HCT116 (cell line): ENCODE measurements at regions not wholly inside any gene's neighbourhood (a gene's known extent, or its start where the extent isn't known, plus 50 kb on each side); places are given as distances from the start of the nearest gene placed in this dataset.

ENCODE experiments used
- ATAC-seq: fragments of 200-7000 bp; cut with Tn5 transposase; 2 replicates; pipeline ENCODE4 v1.9.1; 2020; ENCODE audit warnings: mild to moderate bottlenecking, moderate library complexity
- BruUV-seq: library from RNA; stranded (reverse); fragments of 400-500 nt; replicated peaks from 2 replicates; lab custom pipeline; 2021; lab: Mats Ljungman, UMichigan
- CTCF ChIA-PET: fragments of 300-600 bp; sonication (Branson Sonifier 250); formaldehyde crosslinking; loops from one replicate; lab custom pipeline; 2021; ENCODE audit warnings: antibody characterized with exemption; lab: Charles Lee
- POLR2A ChIA-PET: fragments of 300-600, 350-600 bp; sonication (Branson Sonifier 250); formaldehyde crosslinking; loops from one replicate; lab custom pipeline; 2021; ENCODE audit warnings: antibody characterized with exemption; lab: Charles Lee
- RAD21 ChIA-PET, 2 experiments: fragments of 300-600 bp; sonication (Branson Sonifier 250); formaldehyde crosslinking; loops; one replicate each; lab custom pipeline; 2023; ENCODE audit warnings: low total read pairs in 2 of 2; ENCODE audit not compliant: uncharacterized antibody in 2 of 2, unreplicated experiment in 2 of 2, low non-redundant PET in 1 of 2; lab: Charles Lee
- DNase-seq: peaks from one replicate; pipeline ENCODE4 v3.0.0-alpha.2; 2010; ENCODE audit warnings: low read depth, low spot score
- H2AFZ ChIP-seq: fragments of 200-600 bp; shearing (Covaris generic), sonication (generic); 2 replicates; pipeline ENCODE4 v1.6.1; 2017; ENCODE audit warnings: low read depth, mixed run types, mixed read lengths, antibody characterized with exemption, low read length; ENCODE audit not compliant: poor library complexity, severe bottlenecking
- H3K27ac ChIP-seq: 2 replicates; pipeline ENCODE4 v1.5.1; 2012; ENCODE audit warnings: low read depth, low read length
- H3K27me3 ChIP-seq: fragments of 200-600 bp; sonication (generic); 2 replicates; pipeline ENCODE4 v1.6.1; 2016; ENCODE audit warnings: mixed run types, low read length, mixed read lengths; ENCODE audit not compliant: insufficient read depth
- H3K36me3 ChIP-seq, 2 experiments: fragments of 200-500 bp in 1 of 2; fragments of 200-600 bp in 1 of 2; sonication (Bioruptor generic) in 1 of 2; sonication (generic) in 1 of 2; 2 replicates each; pipeline versions ENCODE4 v1.5.1 to v1.6.1; 2014 to 2016; ENCODE audit warnings: low read length in 2 of 2, inconsistent platforms in 1 of 2, mixed read lengths in 1 of 2, mixed run types in 1 of 2; ENCODE audit not compliant: insufficient read depth in 2 of 2, control insufficient read depth in 1 of 2
- H3K4me1 ChIP-seq, 2 experiments: fragments of 200-600 bp in 1 of 2; sonication (generic) in 1 of 2; 2 replicates each; pipeline versions ENCODE4 v1.5.1 to v1.6.1; 2012 to 2017; ENCODE audit warnings: low read length in 2 of 2, inconsistent platforms in 1 of 2, mild to moderate bottlenecking in 1 of 2, mixed read lengths in 1 of 2, mixed run types in 1 of 2, moderate library complexity in 1 of 2; ENCODE audit not compliant: insufficient read depth in 2 of 2, control insufficient read depth in 1 of 2
- H3K4me2 ChIP-seq: fragments of 200-600 bp; sonication (generic); 2 replicates; pipeline ENCODE4 v1.6.1; 2017; ENCODE audit warnings: mixed run types, low read length, mixed read lengths
- H3K4me3 ChIP-seq, 2 experiments: fragments of 200-600 bp in 1 of 2; sonication (generic) in 1 of 2; replicated peaks in 1 of 2; 2 replicates each; pipeline ENCODE4 v1.5.1; 2011 to 2016; ENCODE audit warnings: low read length in 2 of 2, control low read depth in 1 of 2, low read depth in 1 of 2, mild to moderate bottlenecking in 1 of 2, mixed read lengths in 1 of 2, mixed run types in 1 of 2
- H3K79me2 ChIP-seq: fragments of 200-600 bp; sonication (generic); 2 replicates; pipeline ENCODE4 v1.6.1; 2017; ENCODE audit warnings: mild to moderate bottlenecking, mixed run types, low read length, moderate library complexity, mixed read lengths; ENCODE audit not compliant: insufficient read depth
- H3K9ac ChIP-seq: fragments of 200-600 bp; sonication (generic); 2 replicates; pipeline ENCODE4 v1.6.1; 2016; ENCODE audit warnings: low read length, mixed read lengths
- H3K9me2 ChIP-seq: fragments of 200-600 bp; sonication (generic), shearing (Covaris generic); 2 replicates; pipeline ENCODE4 v1.6.1; 2017; ENCODE audit warnings: mixed run types, mild to moderate bottlenecking, moderate library complexity; ENCODE audit not compliant: insufficient read depth
- H3K9me3 ChIP-seq, 2 experiments: fragments of 200-500 bp in 1 of 2; fragments of 200-600 bp in 1 of 2; sonication (Bioruptor generic) in 1 of 2; sonication (generic) in 1 of 2; 2 replicates each; pipeline ENCODE4 v1.6.1; 2014 to 2017; ENCODE audit warnings: low read length in 2 of 2, mixed read lengths in 2 of 2, inconsistent platforms in 1 of 2, low read depth in 1 of 2, mild to moderate bottlenecking in 1 of 2, mixed run types in 1 of 2, moderate library complexity in 1 of 2; ENCODE audit not compliant: control insufficient read depth in 1 of 2, insufficient read depth in 1 of 2
- H4K20me1 ChIP-seq: fragments of 200-600 bp; sonication (generic), shearing (Covaris generic); 2 replicates; pipeline ENCODE4 v1.6.1; 2017; ENCODE audit warnings: mixed run types, mild to moderate bottlenecking, moderate library complexity; ENCODE audit not compliant: insufficient read depth
- CBX3 ChIP-seq: IDR thresholded peaks from 2 replicates; pipeline ENCODE4 v1.6.1; 2012; ENCODE audit warnings: low read depth
- CEBPB ChIP-seq: IDR thresholded peaks from 2 replicates; pipeline ENCODE4 v1.6.1; 2012; ENCODE audit warnings: low read depth
- ELF1 ChIP-seq: IDR thresholded peaks from 2 replicates; pipeline ENCODE4 v1.6.1; 2012; ENCODE audit warnings: low read depth, borderline replicate concordance
- EZH2 ChIP-seq: fragments of 200-600 bp; sonication (generic); IDR thresholded peaks from 2 replicates; pipeline ENCODE4 v1.6.1; 2017; ENCODE audit warnings: antibody characterized with exemption, mixed run types
- FOSL1 ChIP-seq: IDR thresholded peaks from 2 replicates; pipeline ENCODE4 v1.6.1; 2012; ENCODE audit warnings: low read depth
- POLR2AphosphoS5 ChIP-seq: IDR thresholded peaks from 2 replicates; pipeline ENCODE4 v1.6.1; 2011; ENCODE audit warnings: mild to moderate bottlenecking, low read depth, low read length, moderate library complexity
- SIN3A ChIP-seq: IDR thresholded peaks from 2 replicates; pipeline ENCODE4 v1.6.1; 2012; ENCODE audit warnings: low read depth
- TCF7L2 ChIP-seq: IDR thresholded peaks from 2 replicates; pipeline ENCODE4 v1.7.0; 2011; ENCODE audit warnings: borderline replicate concordance, inconsistent platforms; ENCODE audit not compliant: insufficient read depth, insufficient read length; ENCODE audit errors: extremely low read depth
- YY1 ChIP-seq: IDR thresholded peaks from 2 replicates; pipeline ENCODE4 v1.6.1; 2011; ENCODE audit warnings: low read length, low read depth, moderate library complexity, mild to moderate bottlenecking; ENCODE audit not compliant: insufficient replicate concordance; ENCODE audit errors: extremely low read depth
- ZNF274 ChIP-seq: fragments of 200-500 bp; sonication (Bioruptor generic); IDR thresholded peaks from 2 replicates; pipeline ENCODE4 v1.6.1; 2014; ENCODE audit warnings: mild to moderate bottlenecking, low read depth, low read length, inconsistent platforms
- intact Hi-C: fragments of 100-400 bp; cut with micrococcal nuclease; formaldehyde crosslinking; loops from 2 replicates; pipeline ENCODE4 v1.10.0; 2022

DNA sequence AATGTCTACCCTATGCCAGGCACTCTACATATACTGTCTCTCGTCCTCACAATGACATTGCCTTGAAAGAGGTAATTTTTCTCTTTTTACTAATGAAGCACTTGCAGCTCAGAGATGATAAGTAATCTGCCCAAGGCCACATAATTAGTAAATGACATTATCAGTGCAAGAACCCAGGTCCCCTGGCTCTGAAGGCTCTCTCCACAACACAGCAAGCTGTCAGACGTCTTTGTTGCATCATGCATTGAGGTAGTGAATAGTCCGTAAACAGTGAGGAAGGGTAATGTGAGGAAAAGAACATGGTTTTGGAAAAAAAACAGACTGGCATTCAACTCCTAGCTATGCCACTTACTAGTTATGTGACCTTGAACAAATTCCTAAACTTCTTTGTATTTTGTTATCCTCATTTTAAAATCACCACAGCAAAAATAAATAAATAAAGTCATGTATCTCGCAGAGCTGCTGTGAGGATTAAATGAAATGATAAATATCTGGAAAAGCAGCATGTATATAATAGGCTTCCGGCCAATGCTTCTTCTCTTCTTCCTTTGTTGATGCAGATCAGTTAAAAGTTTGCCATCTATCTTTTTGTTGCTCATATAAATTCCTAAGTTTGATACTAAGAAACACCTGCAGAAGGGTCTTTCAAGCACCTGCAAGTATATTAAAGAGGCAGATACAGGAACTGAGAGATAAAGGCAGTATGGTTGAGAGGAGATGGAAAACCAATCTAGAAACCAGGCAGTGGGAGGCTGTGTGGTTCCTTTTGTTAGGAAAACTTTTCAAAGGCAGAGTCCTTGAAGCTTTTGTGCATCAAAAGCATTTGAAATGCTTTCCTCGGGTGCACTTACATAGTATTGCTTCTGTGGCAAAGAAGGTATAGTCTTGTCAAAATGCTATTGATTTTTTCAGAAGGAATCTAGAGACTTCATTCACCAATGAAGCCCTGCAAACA, 82.8 kb downstream of the BTG1 start (continued):
- TF ChIP-seq CEBPB = no peak
- no peak for TF ChIP-seq ELF1
- TF ChIP-seq, all 23 proteins: peak for 0

DNA sequence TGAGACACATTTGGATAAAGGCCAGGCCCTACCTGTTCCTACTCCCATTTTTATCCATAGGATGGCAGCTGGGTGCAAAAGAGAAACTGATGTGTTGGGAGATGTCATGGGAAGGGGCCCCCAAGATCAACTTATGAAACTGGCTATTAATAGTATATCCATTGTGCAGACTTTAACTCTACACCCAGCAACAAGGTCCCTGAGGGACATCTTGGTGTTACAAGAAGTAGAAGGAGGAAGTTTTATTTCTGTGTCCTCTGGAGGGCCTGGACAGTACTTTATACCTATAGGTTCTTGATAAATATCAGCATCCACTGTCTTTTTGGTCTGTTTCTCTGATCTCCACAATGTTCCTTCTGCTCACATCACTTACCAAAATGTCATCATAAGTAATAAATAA, 84.6 kb downstream of the BTG1 start:
- no peak overlapping the region for H3K9ac ChIP-seq
- H3K9me3 ChIP-seq = no peaks in the 10 kb centered on the region
- H3K4me3 ChIP-seq = no peak overlapping the region
- no peaks in the 10 kb centered on the region for H3K36me3 ChIP-seq
- CTCF ChIA-PET = no interaction called here
- H3K4me2 ChIP-seq = no peak overlapping the region
- TF ChIP-seq ZNF274 (no peak), EZH2 (no peak), CBX3 (no peak), POLR2AphosphoS5 (no peak), SIN3A (no peak), FOSL1 (no peak)
- POLR2A ChIA-PET = no interaction called here
- intact Hi-C loops = no loop called here
- RAD21 ChIA-PET = no interaction called here
- H4K20me1 ChIP-seq = no peaks in the 10 kb centered on the region
- H3K27ac ChIP-seq = no peak overlapping the region
- no peak overlapping the region for H2AFZ ChIP-seq
- no peaks in the 10 kb centered on the region for H3K79me2 ChIP-seq
- H3K4me1 ChIP-seq = peaks cover 0 to 4% of the 10 kb centered on the region in 2 experiments; a peak in 2 of 4 replicates
- no peaks in the 10 kb centered on the region for H3K9me2 ChIP-seq
- ATAC-seq (no peak), DNase-seq (no peak)
- no peaks in the 10 kb centered on the region for H3K27me3 ChIP-seq
- no TSS peak for BruUV-seq

DNA sequence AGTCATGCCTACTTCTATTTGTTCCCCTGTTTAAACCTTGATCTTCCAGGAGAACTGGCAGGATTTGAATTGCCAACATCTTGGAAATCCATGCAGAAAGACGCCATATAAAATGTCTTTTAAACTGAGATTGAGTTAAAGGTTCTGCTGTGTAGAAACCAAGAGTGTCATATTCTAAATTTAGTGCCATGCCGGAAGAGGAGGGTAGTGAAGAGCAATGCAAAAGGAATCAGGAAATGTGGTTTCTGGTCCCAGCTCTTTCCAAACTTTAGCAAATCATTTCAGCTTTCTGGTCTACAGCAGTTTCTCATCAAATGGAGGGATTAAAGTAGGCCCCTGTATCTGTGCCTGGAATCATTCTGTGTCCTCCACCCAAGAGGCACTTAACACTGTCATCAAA, 85.7 kb downstream of the BTG1 start:
- Histone ChIP-seq H3K27ac (no peak overlapping the region), H3K79me2 (no peaks in the 10 kb centered on the region), H3K36me3 (no peaks in the 10 kb centered on the region), H3K9me2 (no peaks in the 10 kb centered on the region), H2AFZ (no peak overlapping the region), H3K4me1 (peaks cover 0 to 8% of the 10 kb centered on the region in 2 experiments; a peak in 2 of 4 replicates), H3K4me2 (no peak overlapping the region), H3K27me3 (no peaks in the 10 kb centered on the region), H3K9me3 (no peaks in the 10 kb centered on the region), H3K9ac (no peak overlapping the region), H4K20me1 (no peaks in the 10 kb centered on the region), H3K4me3 (no peak overlapping the region)
- intact Hi-C loops = no loop called here
- no TSS peak for BruUV-seq
- ChIA-PET CTCF (no interaction called here), RAD21 (no interaction called here), POLR2A (no interaction called here)
- DNase-seq (no peak), ATAC-seq (no peak)
- TF ChIP-seq YY1 (no peak), TCF7L2 (no peak), CBX3 (no peak), CEBPB (no peak), FOSL1 (no peak)
